ENCODE measurements at regions not wholly inside any gene's neighbourhood (a gene's known extent, or its start where the extent isn't known, plus 50 kb on each side); places are given as distances from the start of the nearest gene placed in this dataset.

DNA sequence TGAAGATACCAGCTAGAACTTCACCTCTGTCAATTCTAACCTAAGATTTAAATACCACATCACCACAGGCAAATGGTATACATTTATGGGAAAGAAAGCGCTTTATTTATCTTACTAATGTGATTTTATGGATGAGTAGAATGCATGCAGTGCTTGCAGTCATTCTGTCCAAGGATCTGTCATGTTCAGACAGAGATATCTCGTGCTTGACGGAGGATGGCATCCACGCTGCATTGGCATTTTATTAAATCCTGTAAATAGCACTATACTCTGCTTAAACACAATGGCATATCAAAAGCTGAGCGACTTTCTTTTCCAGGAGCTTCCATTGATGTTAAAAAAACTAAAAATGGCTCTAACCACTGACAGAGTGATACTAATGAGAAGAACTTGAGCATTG lies 133.7 kb upstream of the CAV2 start:
- TF ChIP-seq, protein P1, sequence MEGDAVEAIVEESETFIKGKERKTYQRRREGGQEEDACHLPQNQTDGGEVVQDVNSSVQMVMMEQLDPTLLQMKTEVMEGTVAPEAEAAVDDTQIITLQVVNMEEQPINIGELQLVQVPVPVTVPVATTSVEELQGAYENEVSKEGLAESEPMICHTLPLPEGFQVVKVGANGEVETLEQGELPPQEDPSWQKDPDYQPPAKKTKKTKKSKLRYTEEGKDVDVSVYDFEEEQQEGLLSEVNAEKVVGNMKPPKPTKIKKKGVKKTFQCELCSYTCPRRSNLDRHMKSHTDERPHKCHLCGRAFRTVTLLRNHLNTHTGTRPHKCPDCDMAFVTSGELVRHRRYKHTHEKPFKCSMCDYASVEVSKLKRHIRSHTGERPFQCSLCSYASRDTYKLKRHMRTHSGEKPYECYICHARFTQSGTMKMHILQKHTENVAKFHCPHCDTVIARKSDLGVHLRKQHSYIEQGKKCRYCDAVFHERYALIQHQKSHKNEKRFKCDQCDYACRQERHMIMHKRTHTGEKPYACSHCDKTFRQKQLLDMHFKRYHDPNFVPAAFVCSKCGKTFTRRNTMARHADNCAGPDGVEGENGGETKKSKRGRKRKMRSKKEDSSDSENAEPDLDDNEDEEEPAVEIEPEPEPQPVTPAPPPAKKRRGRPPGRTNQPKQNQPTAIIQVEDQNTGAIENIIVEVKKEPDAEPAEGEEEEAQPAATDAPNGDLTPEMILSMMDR (IDR thresholded peaks at IDR 0.05): no peak
- no peak for TF ChIP-seq POLR2A (IDR thresholded peaks at IDR 0.05)
